GM19468 (cell line): ENCODE measurements at regions not wholly inside any gene's neighbourhood (a gene's known extent, or its start where the extent isn't known, plus 50 kb on each side); places are given as distances from the start of the nearest gene placed in this dataset.

Experiments used
- ATAC-seq: cut with Tn5 transposase; IDR thresholded peaks from one replicate; pipeline ENCODE4 v1.9.1; 2021; ENCODE audit warnings: mild to moderate bottlenecking, moderate library complexity, moderate number of reproducible peaks; ENCODE audit not compliant: unreplicated experiment; ENCODE audit errors: extremely low read depth

DNA sequence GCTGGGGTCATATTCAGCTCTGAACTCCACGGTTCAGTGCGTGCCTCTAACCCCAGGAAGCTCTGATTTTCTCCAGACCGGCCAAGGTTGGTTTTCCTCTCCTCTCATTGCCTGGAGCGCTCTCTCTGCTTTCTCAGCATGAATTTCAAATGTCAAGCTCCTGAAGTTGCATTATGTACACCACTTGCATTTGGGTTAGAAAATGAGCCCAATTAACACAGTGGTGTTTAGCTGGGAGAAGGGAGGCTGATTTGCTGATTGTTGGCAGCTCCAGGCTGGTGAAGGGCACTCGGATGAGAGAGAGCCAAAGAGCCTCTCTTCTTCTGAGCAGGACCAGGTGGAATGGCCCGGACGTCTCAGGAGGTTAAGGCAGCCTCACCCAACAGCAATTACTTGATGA, 570.9 kb downstream of the VRK1 start:
- ATAC-seq, result no peak

DNA sequence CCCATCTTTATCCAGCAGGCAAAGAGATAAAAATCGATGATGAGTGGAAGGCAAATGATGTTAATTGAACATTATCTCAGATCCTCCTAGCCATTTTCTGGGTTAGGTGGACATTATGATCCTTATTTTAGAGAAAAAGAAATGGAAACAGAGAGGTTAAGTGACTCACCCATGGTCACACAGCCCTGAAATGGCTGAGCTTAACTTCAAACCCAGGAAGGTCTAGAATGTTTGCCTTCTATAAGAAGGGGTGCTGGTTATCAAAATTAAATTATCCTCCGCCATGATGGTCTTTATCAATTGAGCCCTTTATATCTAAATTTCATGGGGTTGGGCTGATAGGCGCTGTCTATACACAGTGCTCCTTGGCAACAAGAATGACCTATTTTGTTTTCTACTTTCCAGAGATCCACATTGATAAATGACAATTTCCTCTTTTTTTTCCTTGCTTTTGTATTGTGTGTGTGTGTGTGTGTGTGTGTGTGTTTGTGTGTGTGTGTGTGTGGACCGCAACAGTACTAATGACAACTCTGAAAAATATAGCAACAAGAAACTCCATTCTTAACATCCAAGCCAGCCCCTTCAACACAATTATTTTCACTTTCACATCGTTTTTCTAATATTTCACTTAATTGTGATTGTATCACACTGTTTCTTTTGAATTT, 571.9 kb downstream of the VRK1 start:
- ATAC-seq, result no peak

DNA sequence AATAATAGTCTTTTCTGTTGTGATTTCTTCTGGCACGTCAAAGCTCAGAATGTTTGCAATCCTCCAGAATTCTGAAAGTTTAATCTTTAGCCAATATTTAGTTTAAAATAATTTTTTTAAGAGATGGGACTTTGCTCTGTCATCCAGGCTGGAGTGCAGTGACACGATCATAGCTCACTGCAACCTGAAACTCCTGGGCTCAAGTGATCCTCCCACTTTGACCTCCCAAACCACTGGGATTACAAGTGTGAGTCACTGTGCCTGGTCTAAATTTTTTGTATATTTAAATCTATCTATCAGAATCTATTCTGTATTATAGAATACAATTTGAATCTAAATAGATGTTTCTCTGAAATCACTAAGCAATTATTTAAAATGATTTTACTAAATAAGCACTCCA, 572.7 kb downstream of the VRK1 start:
- no peak for ATAC-seq

DNA sequence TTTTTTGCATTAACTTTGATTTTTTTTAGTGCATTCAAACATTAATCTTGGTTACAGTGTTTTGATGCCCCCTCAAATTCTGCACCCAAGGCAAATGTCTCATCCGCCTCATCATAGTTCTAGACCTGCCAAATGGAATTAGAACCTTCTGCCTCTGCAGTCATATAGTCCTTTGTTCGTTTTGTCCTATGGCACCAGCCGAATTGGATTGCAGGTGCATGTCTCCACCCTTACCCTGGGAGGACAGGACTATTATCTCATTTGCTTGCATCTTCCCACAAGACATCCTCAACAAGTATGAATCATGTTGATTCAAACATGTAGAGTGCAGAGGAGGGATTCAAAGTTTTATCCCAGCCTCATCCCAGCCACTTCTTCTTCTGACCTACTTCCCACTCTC, 579.1 kb downstream of the VRK1 start:
- no peak for ATAC-seq

DNA sequence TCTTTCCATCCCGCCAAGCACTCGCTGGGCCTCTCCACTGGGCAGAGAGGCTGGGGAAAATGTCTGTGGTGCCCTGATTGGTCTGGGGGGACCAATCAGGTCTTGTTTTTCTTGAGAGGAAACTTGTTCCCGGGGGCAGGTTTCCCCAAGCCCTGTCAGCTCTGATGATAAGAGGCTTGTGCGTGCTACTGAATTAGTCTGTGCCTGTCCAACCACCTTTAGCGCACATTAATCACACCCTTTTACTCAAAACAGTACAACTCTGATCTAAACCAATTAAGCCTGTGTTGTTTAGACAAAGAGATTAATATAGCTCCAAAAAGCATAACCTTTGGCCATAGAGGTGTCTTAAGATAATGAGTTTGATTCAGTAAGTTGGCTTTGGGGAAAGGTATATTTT, 580.4 kb downstream of the VRK1 start:
- no peak for ATAC-seq

DNA sequence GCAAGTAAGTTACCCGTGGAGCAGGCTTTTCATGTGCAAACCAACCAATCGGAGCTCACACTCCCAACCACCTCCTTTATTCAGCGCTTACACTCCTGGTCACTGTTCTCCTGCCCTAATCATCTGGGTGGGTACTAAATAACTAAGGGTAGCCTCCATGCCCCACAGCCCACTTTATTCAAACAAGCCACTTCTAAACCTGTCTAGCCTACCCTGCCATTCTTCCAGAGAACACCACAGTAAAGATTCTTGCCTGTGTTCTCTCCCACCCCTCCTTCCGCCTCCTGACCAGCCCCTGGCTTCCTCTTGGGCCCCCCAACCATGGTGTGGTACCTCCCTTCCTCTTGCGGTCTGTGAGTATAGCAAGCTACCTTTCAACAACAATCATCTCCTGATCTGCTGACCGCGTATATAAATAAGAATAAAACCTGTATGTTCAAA, 581.9 kb downstream of the VRK1 start:
- no peak for ATAC-seq

DNA sequence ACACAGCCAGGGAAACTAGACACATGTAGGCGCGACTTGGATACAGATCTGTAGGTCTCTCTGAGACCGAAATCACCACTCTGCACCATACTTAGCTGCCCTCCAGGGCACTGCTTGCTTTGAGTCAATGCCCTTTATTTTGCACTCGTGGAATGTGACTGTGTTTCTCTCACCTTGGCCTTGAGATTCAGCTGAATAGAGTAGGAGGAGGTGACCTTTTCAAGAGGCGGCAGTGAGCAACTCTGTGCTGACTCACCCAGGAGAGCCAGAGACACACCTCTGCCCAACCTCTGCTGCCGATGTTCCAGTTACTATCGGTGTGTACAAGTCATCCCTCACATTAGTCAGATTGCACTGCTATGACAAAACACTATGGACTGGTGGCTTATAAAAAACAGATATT, 583.4 kb downstream of the VRK1 start:
- ATAC-seq, result no peak

DNA sequence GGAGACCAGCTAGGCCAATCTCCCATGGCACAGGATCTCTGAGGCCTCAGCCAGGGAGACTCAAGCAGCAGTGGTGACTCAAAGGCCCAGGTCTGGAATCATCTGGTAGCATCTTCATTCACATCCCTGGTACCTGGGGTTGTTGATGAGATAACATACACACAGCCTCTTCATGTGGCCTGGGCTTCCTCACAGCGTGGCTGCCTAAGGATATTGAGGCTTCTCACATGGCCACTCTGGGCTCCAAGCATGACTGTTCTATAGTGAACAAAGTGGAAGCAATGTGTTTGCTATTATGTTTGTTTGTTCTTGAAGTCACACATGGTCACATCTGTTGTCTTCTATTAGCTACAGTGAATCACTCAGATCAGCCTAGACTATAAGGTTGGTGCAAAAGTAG, 584.1 kb downstream of the VRK1 start:
- no peak for ATAC-seq

DNA sequence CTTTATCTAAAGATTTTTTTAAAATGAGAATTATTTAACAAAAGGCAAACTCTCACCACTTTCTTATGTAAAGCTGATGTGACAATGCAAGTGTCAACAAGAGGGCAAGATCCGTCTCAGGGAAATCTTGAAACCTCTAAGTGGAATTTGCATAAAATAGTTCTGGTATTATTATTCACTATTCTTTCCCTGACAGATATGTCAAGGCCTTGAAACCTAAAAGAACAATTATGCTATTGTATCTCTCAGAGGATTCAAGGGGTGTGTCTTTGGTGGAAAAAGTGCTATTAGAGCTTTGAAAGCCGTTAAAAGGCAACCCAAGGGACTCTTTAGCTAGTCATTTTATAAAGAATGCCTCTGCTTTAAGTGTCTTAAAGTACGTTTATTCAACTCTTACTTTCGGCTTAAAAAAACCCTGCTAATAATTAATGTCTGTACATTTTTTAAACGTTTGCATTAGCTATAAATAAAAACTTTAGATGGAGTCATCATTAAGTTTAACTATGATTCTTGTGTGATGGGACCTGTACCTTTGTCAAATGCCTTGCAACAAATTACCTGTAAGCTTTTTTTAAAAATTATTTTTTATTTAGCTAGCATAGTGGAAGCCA, 585.5 kb downstream of the VRK1 start:
- ATAC-seq, result no peak

DNA sequence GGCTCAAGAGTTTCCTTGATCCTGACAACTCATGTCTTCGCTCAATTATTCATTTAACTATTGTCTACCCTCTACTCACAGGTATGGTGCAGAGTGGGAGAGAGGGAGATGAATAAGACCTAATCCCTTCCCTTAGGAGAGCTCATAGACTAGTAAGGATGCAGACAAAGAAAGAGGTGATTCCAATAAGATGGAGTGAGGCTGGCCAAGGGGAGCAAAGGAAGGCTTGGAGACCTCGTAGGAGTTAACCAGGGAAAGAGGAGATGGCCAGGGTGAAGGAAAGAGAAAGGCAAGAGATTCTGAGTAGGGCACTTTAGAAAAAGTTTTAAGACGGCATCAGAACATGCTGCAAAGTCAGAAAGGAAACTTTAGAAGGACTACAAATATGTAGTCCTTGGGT, 588.5 kb downstream of the VRK1 start:
- ATAC-seq, result no peak

DNA sequence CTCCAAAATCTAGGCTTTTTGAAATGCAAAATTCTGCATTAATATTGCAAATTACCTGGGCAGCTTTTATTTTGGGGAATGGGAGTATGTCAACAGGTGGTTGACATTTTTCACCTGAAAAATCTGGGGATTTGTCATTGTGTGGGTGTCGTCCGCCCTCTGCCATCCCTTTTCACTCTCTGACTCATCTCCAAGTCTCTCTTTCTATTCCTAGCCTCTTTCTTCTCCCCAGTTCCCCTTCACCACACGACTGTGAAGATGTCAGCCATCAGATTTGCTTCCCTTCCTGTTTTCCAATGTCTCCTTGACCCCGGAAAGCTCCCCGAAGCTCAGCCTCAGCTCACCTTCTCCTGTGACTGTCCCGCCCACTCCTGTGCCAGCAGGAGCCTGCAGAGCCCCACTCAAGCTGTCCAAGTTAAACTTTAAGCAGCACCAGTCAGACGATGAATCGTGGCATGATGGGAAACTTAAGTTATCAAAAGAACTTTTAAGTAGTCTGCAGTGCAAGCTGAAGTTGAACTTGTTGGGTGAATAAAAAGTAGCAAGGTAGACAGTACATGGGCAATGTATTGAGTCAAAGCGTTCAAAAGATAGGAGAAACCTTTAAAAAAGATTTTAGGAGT, 590.2 kb downstream of the VRK1 start:
- ATAC-seq, result no peak

DNA sequence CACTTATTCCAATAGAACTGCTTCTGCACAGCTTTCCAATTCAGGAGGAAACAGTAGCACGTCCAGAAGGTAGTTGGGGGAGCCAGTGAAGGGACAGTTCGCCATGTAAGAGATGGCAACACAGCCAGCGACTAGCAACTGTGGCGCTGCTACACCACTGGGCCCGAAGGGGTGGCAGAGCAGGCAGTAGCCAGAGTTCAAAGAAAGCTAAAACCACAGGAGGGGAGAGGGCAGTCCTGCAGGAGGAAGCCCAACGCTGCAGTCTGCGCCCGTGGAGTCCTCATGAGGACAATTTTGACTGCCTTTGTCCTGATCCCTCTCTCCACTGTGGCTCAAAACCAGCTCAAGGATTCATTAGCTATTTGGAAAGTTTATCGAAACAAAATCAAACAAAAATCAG, 591.2 kb downstream of the VRK1 start:
- ATAC-seq, result no peak

DNA sequence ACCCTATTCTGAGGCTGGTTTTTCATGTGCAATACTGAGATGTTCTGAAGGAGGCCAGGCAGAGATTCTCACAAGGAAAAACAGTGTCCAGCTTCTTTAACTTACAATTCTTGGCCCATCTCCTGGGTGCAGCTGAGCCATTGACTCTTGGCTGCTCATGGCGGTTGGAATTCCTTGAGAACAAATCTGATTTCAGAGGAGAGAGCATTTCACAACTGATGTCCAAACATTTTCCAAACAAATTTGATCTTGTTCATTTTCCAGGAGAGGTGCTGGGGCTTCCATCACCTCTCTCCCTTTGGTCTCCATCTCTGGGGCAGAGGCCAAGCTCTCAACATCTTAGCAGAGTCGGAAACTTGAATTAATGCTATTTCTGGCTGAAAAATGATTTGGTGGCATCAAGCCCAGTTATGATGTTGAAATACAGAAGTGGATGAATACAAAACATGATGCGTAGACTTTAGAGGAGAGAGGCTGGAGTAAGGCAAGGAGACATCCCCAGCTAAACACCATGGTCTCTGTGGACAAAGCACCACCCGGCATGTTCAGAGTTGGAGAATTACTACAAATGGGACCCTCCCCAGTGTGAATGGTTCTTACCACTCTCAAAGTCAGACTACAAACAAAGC, 593.0 kb downstream of the VRK1 start:
- no peak for ATAC-seq

DNA sequence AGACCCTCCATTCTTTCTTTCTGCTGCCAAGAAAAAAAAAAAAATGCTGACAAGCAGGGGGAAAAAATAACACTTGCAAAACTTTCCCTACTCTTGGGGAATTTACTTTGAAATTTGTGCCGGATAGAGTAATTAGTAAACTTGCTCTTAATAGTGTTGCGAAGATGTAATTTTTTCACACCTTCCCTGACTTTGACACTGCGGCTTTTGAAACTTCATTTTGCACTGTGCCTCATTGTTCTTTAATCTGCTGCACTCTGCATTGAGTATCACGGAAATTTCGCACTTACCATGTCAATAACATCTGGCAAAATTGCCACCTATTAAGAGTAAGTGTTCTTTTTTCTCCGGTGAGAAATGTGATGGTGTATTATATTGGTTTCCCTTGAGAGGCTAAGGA, 596.1 kb downstream of the VRK1 start:
- ATAC-seq, result no peak

DNA sequence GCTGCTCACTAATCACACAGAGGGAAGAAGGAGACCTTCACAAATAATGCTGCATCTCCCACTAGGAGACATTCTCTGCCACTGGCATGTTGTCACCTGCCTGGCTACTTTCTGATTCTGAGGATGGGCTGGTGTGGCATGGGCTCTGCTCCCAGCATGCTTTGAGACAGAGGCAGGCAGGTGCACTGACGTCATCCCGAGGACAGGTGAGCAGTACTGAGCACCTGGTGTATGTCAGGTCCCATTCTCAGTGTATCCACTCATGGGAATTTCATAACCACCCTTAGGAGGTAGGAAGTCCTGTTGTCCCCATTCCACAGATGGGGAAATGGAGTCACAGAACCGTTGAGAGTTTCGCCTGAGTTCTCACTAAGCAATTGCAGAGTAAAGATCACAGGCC, 597.9 kb downstream of the VRK1 start:
- ATAC-seq, result no peak

DNA sequence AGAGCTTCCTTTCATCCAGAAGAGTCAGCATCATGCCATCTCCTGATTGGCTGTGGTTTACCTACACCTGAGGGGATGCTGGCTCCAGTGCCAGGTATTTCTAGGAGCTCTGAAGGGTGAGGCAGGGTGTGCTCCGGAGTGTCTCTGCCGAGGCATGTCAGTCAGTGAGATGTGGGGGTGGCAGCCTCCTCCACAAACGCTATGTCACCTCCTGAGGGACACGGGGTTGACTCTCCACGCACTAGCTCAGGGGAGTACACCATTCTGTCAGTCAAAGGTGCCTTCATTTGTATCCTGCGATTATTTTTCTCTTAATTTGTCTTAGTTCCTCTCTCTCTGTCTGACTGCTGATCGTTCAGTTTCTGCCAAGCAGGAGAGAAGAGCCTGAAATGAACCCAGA, 604.5 kb downstream of the VRK1 start:
- no peak for ATAC-seq

DNA sequence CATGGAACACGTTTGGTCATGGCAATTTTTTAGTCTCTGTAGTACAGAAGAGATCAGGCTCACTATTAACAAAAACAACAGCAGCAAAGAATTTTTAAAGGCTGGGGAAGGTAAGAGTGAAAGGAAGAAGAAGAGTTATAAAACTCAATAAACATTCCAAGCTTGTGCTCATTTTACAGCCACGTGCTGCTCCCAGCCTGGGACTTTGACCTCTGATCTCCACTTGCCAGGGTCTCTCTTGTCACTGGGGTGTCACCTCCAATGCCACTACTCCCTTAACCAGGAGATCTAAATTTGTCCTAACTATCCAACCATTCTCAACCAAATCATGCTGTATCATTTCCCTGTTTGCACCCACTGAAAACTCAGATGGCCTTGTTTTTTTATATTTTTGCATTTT, 605.1 kb downstream of the VRK1 start:
- no peak for ATAC-seq

DNA sequence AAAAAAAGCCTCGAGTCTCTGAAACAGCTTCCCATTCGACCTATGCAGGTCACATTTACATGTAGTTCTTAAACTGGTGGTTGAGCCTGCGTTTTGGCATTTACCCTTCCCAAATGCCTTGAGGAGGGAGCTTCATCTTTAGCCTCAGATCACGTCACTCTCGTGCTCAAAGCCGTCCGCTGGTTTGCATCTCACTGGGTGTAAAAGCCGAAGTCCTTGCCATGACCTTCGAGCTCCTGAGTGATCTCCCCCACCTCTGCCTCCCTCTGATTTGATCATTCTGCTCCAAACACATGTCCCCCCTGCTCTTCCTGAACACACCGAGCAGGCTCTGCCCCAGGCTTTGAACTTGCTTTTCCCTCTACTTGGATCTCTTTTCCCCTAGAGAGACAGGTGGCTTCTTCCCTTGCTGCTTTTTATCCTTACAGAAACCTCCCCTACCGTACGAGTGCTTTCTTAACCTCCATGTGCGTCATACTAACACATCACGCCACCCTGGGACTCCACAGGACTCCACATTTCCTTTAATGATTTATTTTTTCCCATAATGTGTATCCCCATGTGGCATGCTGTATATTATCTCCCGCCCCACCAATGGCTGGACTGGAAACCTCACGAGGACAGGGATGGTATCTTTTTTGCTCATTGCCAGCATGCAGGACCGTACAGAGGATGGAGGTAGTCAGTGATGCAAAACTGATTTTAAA, 610.7 kb downstream of the VRK1 start:
- ATAC-seq, result no peak

DNA sequence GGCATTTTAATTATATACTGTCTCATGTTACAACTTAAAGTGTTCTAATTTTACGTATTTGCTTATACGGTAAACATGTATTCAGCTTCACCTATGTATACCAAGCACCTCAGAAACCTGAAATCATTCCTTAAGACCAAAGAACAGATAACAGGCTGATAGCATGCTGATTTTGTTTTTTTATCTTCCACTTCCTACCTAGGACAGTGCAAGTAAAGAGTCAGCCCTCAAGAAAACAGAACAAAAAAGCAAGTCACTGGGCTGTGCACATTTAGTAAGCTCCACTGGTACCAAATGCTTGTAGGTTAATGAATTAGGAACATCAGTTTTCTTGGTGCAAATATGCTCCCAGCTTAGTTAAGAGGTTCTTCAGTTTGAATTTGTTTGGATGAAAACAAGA, 611.3 kb downstream of the VRK1 start:
- ATAC-seq, result no peak

DNA sequence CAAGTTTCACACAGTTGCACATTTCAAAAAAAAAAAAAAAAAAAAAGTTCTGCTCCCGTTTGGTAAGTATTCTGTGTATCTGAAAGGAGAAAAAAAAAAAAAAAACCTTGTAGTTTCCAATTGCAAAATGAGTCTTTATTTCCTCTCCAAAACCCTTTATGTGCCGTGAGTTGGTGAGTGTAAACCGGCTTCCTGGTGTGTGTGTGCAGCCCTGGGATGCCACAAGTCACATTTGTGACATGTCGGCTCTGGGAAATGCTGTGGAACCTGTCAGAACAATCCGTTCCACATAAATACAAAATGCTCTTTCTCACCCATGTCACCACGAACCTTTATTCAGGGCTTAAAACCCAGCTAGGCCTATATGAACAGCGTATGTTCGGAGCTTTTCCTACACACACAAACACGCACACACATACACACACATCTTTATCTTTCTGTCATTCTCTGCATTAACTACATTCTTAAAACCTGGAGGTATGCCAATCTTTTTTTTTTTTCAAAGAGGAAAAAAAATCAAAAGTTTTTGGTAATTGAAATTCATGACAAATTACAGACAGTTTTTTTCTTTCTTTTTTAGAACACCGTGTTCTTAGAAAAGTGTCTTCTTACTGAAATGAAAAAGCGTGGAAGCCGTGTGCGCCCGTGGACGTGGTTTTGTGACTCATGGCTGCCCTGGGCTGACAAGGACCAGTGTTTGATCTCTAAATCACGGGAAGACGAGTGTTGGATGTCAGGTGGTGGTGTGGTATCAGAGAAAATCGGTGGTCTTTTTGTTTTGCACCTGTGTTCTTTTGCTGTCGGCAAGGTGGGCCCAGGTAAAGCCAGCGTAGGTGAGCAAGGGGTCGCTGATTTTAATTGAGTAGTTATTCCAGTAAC, 612.0 kb downstream of the VRK1 start:
- no peak for ATAC-seq
